CD4-positive, alpha-beta T cell treated with Interferon alpha-2 for 1 hour (primary cell): ENCODE measurements at regions not wholly inside any gene's neighbourhood (a gene's known extent, or its start where the extent isn't known, plus 50 kb on each side); places are given as distances from the start of the nearest gene placed in this dataset.

Source experiments
- DNase-seq, 2 donors: peaks; one replicate each; pipeline ENCODE4 v3.0.0-alpha.2; 2020 to 2022

GRCh38 chr4:58679886-58680285, 1569.7 kb upstream of the IGFBP7 start:
- no peak for DNase-seq

GRCh38 chr4:58679051-58679450, 1568.9 kb upstream of the IGFBP7 start:
- DNase-seq: no peak

GRCh38 chr4:58669783-58670182, 1559.6 kb upstream of the IGFBP7 start:
- DNase-seq: no peak

DNA sequence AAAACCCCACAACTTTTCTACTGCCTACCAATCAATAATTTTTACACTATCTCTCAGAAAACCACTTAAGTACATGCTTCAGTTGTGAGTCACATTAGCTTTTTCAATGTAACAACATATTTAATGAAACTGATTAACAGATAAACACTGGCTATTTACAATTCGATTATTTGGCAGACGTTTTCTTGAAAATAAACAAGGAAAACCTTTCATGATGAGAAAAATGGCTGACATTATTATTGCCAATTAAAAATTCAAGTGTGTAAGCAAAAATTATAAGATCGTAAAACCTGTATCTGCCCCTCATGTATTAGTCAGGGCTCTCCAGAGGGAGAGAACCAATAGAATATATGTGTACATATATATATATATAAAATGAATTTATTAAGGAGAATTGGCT, 1555.5 kb upstream of the IGFBP7 start:
- DNase-seq: no peak

GRCh38 chr4:58658701-58659100, 1548.5 kb upstream of the IGFBP7 start:
- DNase-seq: no peak

DNA sequence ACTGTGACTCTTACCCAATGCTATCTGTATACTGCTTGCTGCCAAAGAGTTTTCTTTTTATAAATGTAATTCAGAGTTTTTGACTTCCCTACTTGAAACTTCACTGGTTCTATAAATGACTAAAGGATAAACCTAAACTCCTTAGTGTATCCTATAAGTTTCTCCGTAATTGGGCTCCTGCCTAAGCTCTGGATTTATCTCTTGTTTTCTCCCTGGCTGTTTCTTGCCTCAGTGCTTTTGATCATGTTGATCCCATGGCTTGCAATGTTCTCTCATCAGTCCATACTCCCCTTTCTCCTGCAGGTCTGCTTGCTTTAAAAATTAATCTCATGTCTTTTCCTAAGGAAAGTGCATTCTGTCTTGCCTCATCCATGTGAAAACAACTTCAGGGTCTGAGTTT, 1543.1 kb upstream of the IGFBP7 start:
- DNase-seq: no peak

GRCh38 chr4:58649226-58649625, 1539.0 kb upstream of the IGFBP7 start:
- no peak for DNase-seq

DNA sequence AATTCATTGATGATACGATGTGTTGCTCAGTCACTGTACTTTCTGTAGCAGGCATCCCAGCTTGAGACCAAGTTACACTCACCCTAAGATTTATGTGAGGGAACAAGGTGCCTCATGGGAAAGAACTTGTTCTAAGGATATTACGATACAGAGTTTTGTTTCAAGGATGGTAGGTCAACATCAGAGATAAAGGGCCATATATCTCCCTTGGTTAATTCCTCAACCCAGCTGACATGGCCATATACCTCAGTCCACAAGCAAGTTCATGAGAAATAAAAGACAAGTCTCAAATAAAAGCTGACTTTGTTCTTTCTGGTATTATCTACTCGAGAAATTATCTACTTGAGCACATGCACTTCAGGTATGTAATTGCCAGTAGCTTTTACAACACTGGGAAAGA, 1535.9 kb upstream of the IGFBP7 start:
- no peak for DNase-seq

DNA sequence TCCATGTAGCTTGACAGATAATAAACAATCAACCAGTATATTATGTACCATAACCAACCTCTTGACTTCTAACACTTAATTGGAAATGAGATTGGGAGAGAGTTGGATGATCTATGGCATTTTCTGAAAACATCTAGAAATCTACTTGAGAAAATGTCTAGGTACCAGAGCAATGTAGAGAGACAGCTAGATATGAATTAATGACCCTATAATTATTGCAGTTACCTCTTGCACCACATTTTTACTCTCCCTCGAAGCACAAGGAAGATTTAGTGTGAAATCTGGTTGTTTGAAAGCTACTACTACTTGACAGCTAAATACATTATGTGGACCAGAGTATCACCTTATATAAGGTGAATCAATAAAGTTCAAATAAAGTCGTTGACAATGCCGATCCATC, 1534.4 kb upstream of the IGFBP7 start:
- DNase-seq: no peak

GRCh38 chr4:58636381-58636780, 1526.2 kb upstream of the IGFBP7 start:
- no peak for DNase-seq

- no peak for DNase-seq
Observed at GRCh38 chr4:58617226-58617625, 1507.0 kb upstream of the IGFBP7 start.

DNA sequence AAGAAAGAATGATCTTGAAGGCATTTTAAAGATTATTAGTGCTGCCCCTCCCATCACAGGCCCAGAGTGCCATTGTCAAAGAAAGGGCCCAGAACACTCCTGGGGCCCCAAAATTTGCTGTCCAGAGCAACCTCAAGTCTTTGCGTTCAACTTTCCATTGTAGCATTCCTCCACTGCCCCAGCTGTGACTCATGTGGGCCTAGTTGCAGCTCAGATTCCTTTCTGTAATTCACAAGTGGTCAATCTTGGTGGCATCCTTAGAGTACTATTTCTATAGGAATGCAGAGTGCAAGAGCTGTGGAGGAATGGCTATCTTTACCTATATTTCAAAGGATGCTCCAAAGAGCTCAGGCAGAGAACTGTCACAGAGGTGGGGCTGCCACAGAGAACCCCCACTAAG, 1500.8 kb upstream of the IGFBP7 start:
- DNase-seq: no peak

DNA sequence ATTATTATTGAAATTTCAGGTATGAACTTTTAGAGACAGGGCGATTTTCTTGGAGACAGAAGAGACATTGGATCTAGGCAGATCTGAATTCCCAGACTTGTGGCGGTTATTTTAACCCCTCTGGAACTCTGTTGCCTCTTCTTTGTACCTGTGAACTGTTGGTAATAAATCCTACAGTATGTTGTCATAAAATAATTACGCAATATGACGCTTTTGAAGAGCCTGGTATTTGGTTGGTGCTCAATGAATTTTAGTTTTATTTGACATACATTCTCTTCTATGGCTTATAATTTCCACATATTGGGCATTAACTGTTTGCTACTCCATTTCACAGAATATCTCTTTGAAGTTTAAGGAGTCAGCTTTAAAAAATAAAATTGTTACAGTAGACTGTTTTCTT, 1496.1 kb upstream of the IGFBP7 start:
- DNase-seq: no peak

DNA sequence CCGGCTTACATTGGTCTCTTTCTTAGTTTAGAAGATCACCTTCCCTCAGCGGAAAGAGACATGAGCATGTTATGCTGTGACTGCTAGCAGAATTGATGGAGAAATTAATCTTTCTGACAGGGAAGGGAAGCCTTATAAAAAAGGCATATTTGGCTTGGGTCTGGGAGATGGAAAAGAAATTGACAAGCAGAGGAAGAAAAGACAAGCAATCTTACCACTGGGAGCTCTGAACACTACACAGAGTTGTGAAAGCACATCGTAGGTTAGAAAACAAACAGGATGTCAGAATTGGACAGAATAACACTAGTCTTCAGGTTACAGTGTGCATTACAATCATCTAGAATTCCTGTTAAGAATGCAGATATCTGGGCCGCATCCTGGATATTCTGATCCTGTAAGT, 1493.8 kb upstream of the IGFBP7 start:
- no peak for DNase-seq

DNA sequence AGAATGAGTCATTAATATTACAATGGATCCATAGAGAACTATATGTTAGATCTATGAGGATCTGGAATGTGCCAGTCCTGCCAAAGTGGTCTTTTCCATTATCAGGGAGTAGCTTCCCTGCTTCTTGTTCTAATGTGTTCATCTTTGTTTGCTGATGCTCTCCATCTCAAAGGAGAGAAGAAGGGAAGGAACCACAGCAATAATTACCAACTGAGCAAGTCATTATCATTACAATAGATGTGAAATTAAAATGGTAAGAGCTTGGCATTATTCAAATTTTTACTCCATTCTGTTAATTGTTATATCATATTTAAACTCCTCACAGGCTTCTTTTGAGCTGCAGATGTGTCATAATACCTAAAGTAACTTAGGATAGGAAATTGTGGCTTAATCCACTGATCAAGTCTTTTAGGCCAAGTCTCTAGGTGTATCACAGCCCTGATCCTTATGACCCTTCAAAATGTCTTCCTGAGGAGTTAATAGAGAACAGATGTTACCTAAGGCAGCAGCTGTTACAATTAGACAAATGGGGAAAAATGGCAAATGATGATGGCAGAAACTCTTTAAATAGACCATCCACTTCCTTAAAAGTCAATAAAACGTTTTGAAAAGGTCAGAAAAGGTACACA, 1492.7 kb upstream of the IGFBP7 start:
- no peak for DNase-seq

- DNase-seq: no peak
Observed at GRCh38 chr4:58602022-58602421, 1491.8 kb upstream of the IGFBP7 start.

GRCh38 chr4:58600290-58600689, 1490.1 kb upstream of the IGFBP7 start:
- DNase-seq: no peak

GRCh38 chr4:58590722-58591121, 1480.5 kb upstream of the IGFBP7 start:
- no peak for DNase-seq

DNA sequence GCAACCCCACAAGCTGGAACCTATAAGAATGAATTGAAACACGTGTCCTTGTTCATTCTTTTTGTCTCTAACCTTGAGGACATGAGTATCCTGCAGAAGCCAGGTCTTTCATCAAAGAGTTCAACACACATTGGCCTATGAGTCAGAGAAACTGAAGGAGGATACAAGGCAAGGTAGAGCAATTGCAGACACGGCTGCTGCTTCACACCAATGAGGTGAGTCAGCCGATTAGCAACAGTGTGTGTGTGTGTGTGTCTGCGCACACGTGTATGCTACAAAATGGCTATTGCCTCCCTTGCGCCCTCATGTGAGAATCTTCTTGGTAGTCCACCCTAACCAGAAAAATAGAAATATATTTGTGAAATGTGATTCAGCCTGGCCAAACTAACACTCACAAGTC, 1477.7 kb upstream of the IGFBP7 start:
- DNase-seq: no peak

DNA sequence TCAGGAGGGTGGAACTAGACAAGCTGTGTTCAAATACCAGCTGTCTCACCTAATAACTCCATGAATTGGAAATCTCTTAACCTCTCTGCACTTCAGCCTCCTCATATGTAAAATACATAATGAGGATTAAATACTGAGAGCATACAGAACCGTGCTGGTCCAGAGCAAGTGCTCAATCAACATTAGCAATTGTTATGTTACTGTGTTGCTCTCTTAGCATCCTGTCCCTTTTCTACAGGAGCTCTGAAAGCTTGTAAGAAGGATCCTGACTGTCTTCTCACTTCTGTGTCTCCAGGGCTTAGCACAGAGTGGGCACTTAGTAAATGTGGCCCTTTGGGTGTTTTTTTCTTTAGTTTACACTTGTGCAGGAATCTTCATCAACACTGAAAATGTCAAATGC, 1456.1 kb upstream of the IGFBP7 start:
- DNase-seq: no peak

GRCh38 chr4:58564695-58565475, 1454.7 kb upstream of the IGFBP7 start:
- DNase-seq: no peak

DNA sequence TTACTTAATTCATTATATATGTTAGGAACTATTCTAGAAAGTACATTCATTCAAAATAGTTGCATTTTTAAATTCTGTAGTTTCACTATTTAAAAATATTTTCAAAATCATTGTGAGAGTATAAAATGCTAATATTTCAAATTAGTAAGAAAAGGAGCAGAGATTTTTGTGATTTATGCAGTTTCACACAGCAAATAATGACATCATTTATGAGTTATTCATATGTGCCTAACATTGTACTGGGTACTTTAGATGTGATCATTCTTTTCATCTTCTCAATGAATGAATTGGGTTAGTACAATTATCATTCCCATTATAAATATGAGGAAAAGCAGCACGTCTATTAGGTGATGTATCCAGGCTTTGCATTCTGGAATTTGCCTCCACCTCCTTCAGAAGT, 1451.0 kb upstream of the IGFBP7 start:
- DNase-seq: no peak

- no peak for DNase-seq
Observed at GRCh38 chr4:58560736-58561135, 1450.6 kb upstream of the IGFBP7 start.

DNA sequence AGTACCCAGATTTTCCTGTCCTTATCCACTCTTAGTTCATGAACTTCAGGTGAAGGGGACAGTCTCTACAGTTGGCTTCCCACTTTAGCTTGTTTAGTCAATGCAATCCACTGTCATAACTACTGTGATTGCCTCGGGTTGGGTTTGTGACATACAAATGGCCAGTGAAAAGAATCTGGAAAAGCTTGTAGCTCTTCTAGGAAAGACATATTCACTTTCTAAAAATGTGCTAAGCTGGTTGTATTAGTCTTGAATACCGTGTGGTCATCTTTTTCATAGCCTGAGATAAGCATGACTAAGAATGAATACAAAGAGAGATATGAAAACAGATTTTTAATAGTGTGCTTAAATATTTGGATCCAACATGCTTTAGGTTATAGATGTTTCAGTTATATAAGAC, 1443.5 kb upstream of the IGFBP7 start:
- no peak for DNase-seq

DNA sequence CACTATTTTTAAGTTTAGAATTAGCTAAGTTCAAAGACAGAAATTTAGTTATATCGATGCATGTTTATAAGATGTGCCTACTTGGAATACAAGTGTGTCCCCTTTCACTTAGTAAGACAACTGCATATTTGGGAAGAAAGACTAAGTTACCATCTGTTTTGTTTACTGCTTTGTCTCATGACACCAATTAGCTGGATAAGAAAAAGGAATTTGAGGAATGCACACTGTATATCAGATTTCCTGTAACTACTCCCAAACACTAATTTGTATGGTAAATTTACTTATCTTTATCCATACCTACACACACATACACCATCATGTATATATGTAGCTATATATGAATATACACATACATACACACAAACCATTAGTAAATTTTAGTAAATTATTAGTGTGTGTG, 1442.8 kb upstream of the IGFBP7 start:
- no peak for DNase-seq
